Fibroblast of the aortic adventitia (primary cell): ENCODE measurements at regions not wholly inside any gene's neighbourhood (a gene's known extent, or its start where the extent isn't known, plus 50 kb on each side); places are given as distances from the start of the nearest gene placed in this dataset.
A peak's percentile ranks its signal among the peaks of the same experiment; 100 is the strongest.
"Not testable (repeated sequence)": the region's sequence is repeated elsewhere in the genome, so short reads cannot be mapped to it uniquely, and the experiment has no call there.

ENCODE experiments used
- DNase-seq: peaks from one replicate; pipeline ENCODE4 v3.0.0-alpha.2; 2010; ENCODE audit warnings: low read depth
- H3K4me3 ChIP-seq: 2 replicates; pipeline ENCODE4 v1.5.1; 2011; ENCODE audit warnings: low read depth, mild to moderate bottlenecking, control low read depth, low read length, moderate library complexity
- CTCF ChIP-seq: IDR thresholded peaks from 2 replicates; pipeline ENCODE4 v1.5.1; 2011; ENCODE audit warnings: mild to moderate bottlenecking, low read length, control low read depth, inconsistent platforms; ENCODE audit not compliant: insufficient read depth

GRCh38 chr3:110933821-110934426 lies 137.7 kb upstream of the NECTIN3 start:
- TF ChIP-seq CTCF: no peak
- H3K4me3 ChIP-seq: no peak overlapping the region
- DNase-seq: no peak

GRCh38 chr3:110938629-110939028 lies 133.0 kb upstream of the NECTIN3 start:
- H3K4me3 ChIP-seq: no peak overlapping the region
- TF ChIP-seq CTCF: no peak
- DNase-seq: no peak

GRCh38 chr3:110940055-110940454 lies 131.6 kb upstream of the NECTIN3 start:
- no peak overlapping the region for H3K4me3 ChIP-seq
- DNase-seq: no peak
- TF ChIP-seq CTCF: no peak

GRCh38 chr3:110944782-110945181 lies 126.8 kb upstream of the NECTIN3 start:
- DNase-seq: no peak
- H3K4me3 ChIP-seq: no peak overlapping the region
- TF ChIP-seq CTCF: no peak

GRCh38 chr3:110946810-110947209 lies 124.8 kb upstream of the NECTIN3 start:
- no peak for DNase-seq
- no peak for TF ChIP-seq CTCF
- no peak overlapping the region for H3K4me3 ChIP-seq

- DNase-seq, H3K4me3 ChIP-seq: not testable (repeated sequence)
Measured at GRCh38 chr3:110949194-110949593, 122.4 kb upstream of the NECTIN3 start.

- TF ChIP-seq CTCF: no peak
- no peak overlapping the region for H3K4me3 ChIP-seq
- DNase-seq: peak; percentile 12
Measured at GRCh38 chr3:110955301-110955880, 116.2 kb upstream of the NECTIN3 start.
